ENCODE measurements at regions not wholly inside any gene's neighbourhood (a gene's known extent, or its start where the extent isn't known, plus 50 kb on each side); places are given as distances from the start of the nearest gene placed in this dataset.

GRCh38 chr2:156672556-156673332 lies 236.6 kb downstream of the GPD2 start:
- ATAC-seq (ENCODE audit: insufficient read depth, low FRiP score) (no peak), DNase-seq (peak in 1 of 3 donors; percentile 40)
- no peak overlapping the region for H3K27ac ChIP-seq (ENCODE audit: low read depth in 1 of 2, low read length in 1 of 2)
- H3K4me1 ChIP-seq (ENCODE audit: control insufficient read depth in 5 of 5, insufficient read depth in 5 of 5, low read length in 5 of 5): no peaks in the 10 kb centered on the region
- H3K9me3 ChIP-seq (ENCODE audit: control insufficient read depth in 4 of 4, insufficient read depth in 3 of 4, low read length in 3 of 4): peaks cover 0 to 5% (median 2%) of the 10 kb centered on the region in 4 donors
- H3K9ac ChIP-seq (ENCODE audit: insufficient read depth in 1 of 2, low read length in 2 of 2): no peak overlapping the region
- TF ChIP-seq, protein P1, sequence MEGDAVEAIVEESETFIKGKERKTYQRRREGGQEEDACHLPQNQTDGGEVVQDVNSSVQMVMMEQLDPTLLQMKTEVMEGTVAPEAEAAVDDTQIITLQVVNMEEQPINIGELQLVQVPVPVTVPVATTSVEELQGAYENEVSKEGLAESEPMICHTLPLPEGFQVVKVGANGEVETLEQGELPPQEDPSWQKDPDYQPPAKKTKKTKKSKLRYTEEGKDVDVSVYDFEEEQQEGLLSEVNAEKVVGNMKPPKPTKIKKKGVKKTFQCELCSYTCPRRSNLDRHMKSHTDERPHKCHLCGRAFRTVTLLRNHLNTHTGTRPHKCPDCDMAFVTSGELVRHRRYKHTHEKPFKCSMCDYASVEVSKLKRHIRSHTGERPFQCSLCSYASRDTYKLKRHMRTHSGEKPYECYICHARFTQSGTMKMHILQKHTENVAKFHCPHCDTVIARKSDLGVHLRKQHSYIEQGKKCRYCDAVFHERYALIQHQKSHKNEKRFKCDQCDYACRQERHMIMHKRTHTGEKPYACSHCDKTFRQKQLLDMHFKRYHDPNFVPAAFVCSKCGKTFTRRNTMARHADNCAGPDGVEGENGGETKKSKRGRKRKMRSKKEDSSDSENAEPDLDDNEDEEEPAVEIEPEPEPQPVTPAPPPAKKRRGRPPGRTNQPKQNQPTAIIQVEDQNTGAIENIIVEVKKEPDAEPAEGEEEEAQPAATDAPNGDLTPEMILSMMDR (IDR thresholded peaks at IDR 0.05; ENCODE audit: control extremely low read depth, extremely low read depth): no peak
- no peaks in the 10 kb centered on the region for H3K36me3 ChIP-seq (ENCODE audit: control insufficient read depth in 4 of 4, insufficient read depth in 4 of 4, low read length in 4 of 4)
- H3K4me3 ChIP-seq: no peak overlapping the region
- H3K27me3 ChIP-seq (ENCODE audit: control insufficient read depth in 3 of 3, insufficient read depth in 3 of 3, low read length in 2 of 3): no peaks in the 10 kb centered on the region
- 77 to 87% methylated on average over 7 of the region's 7 CpGs for WGBS, 2 donors

- DNase-seq (no peak), ATAC-seq (ENCODE audit: insufficient read depth, low FRiP score) (no peak)
- Histone ChIP-seq H3K27ac (ENCODE audit: low read depth in 1 of 2, low read length in 1 of 2) (no peak overlapping the region), H3K4me3 (no peak overlapping the region), H3K4me1 (ENCODE audit: control insufficient read depth in 5 of 5, insufficient read depth in 5 of 5, low read length in 5 of 5) (no peaks in the 10 kb centered on the region), H3K9me3 (ENCODE audit: control insufficient read depth in 4 of 4, insufficient read depth in 3 of 4, low read length in 3 of 4) (peaks cover 0 to 5% (median 0%) of the 10 kb centered on the region in 4 donors), H3K27me3 (ENCODE audit: control insufficient read depth in 3 of 3, insufficient read depth in 3 of 3, low read length in 2 of 3) (no peaks in the 10 kb centered on the region), H3K9ac (ENCODE audit: insufficient read depth in 1 of 2, low read length in 2 of 2) (no peak overlapping the region), H3K36me3 (ENCODE audit: control insufficient read depth in 4 of 4, insufficient read depth in 4 of 4, low read length in 4 of 4) (no peaks in the 10 kb centered on the region)
- TF ChIP-seq, protein P1 (IDR thresholded peaks at IDR 0.05; ENCODE audit: control extremely low read depth, extremely low read depth): no peak
- 80 to 82% methylated on average over 2 of the region's 2 CpGs for WGBS, 2 donors
Observed at GRCh38 chr2:156673333-156673615, 237.1 kb downstream of the GPD2 start.

GRCh38 chr2:156673981-156674380 lies 237.8 kb downstream of the GPD2 start:
- TF ChIP-seq, protein P1 (IDR thresholded peaks at IDR 0.05; ENCODE audit: control extremely low read depth, extremely low read depth): no peak
- no peaks in the 10 kb centered on the region for H3K9me3 ChIP-seq (ENCODE audit: control insufficient read depth in 4 of 4, insufficient read depth in 3 of 4, low read length in 3 of 4)
- H3K4me1 ChIP-seq (ENCODE audit: control insufficient read depth in 5 of 5, insufficient read depth in 5 of 5, low read length in 5 of 5): no peaks in the 10 kb centered on the region
- H3K27ac ChIP-seq (ENCODE audit: low read depth in 1 of 2, low read length in 1 of 2): no peak overlapping the region
- 83 to 85% methylated on average over 2 of the region's 2 CpGs for WGBS, 2 donors
- H3K27me3 ChIP-seq (ENCODE audit: control insufficient read depth in 3 of 3, insufficient read depth in 3 of 3, low read length in 2 of 3): no peaks in the 10 kb centered on the region
- no peaks in the 10 kb centered on the region for H3K36me3 ChIP-seq (ENCODE audit: control insufficient read depth in 4 of 4, insufficient read depth in 4 of 4, low read length in 4 of 4)
- ATAC-seq (ENCODE audit: insufficient read depth, low FRiP score) (no peak), DNase-seq (no peak)
- H3K4me3 ChIP-seq: no peak overlapping the region
- no peak overlapping the region for H3K9ac ChIP-seq (ENCODE audit: insufficient read depth in 1 of 2, low read length in 2 of 2)

GRCh38 chr2:156675896-156676295 lies 239.7 kb downstream of the GPD2 start:
- no peak for ATAC-seq (ENCODE audit: insufficient read depth, low FRiP score)
- H3K4me1 ChIP-seq (ENCODE audit: control insufficient read depth in 5 of 5, insufficient read depth in 5 of 5, low read length in 5 of 5): no peaks in the 10 kb centered on the region
- 78 to 92% methylated on average over 3 of the region's 3 CpGs for WGBS, 2 donors
- TF ChIP-seq, protein P1 (IDR thresholded peaks at IDR 0.05; ENCODE audit: control extremely low read depth, extremely low read depth): no peak
- no peak overlapping the region for H3K9ac ChIP-seq (ENCODE audit: insufficient read depth in 1 of 2, low read length in 2 of 2)
- H3K4me3 ChIP-seq: no peak overlapping the region
- DNase-seq: no peak
- H3K36me3 ChIP-seq (ENCODE audit: control insufficient read depth in 4 of 4, insufficient read depth in 4 of 4, low read length in 4 of 4): no peaks in the 10 kb centered on the region
- no peaks in the 10 kb centered on the region for H3K27me3 ChIP-seq (ENCODE audit: control insufficient read depth in 3 of 3, insufficient read depth in 3 of 3, low read length in 2 of 3)
- no peaks in the 10 kb centered on the region for H3K9me3 ChIP-seq (ENCODE audit: control insufficient read depth in 4 of 4, insufficient read depth in 3 of 4, low read length in 3 of 4)
- no peak overlapping the region for H3K27ac ChIP-seq (ENCODE audit: low read depth in 1 of 2, low read length in 1 of 2)

All from lung (tissue), 11 donors.